ENCODE measurements at regions not wholly inside any gene's neighbourhood (a gene's known extent, or its start where the extent isn't known, plus 50 kb on each side); places are given as distances from the start of the nearest gene placed in this dataset.

GRCh38 chr15:68871507-68871906, 50.8 kb upstream of the ANP32A start:
- ChIA-PET POLR2A (no interaction called here), CTCF (interaction anchor here (0.8 to 2.0 kb wide), 3 partner anchors 43 to 317 kb away, joined by 4 to 5 read pairs (median 4); no protein-coding TSS in a partner anchor), RAD21 (ENCODE audit: unreplicated experiment) (no interaction called here), SMC1A (ENCODE audit: uncharacterized antibody, unreplicated experiment) (no interaction called here)
- Histone ChIP-seq H3K4me2 (ENCODE audit: control insufficient read depth, insufficient read depth) (no peak overlapping the region), H3K36me3 (ENCODE audit: control insufficient read depth in 2 of 2, insufficient read depth in 2 of 2, low read length in 1 of 2) (no peaks in the 10 kb centered on the region), H3K27ac (ENCODE audit: control insufficient read depth, insufficient read depth) (no peak overlapping the region), H3K9me3 (replicated peaks; ENCODE audit: control insufficient read depth, insufficient read depth, low read length) (no peaks in the 10 kb centered on the region), H3K27me3 (replicated peaks in 1 of 2; ENCODE audit: control insufficient read depth in 2 of 2, insufficient read depth in 2 of 2, low read length in 1 of 2) (no peaks in the 10 kb centered on the region), H3K9ac (ENCODE audit: control insufficient read depth, insufficient read depth, low read length) (no peak overlapping the region), H3K79me2 (ENCODE audit: control insufficient read depth, insufficient read depth, low read length) (no peaks in the 10 kb centered on the region), H4K20me1 (ENCODE audit: control insufficient read depth, insufficient read depth) (no peaks in the 10 kb centered on the region), H2AFZ (ENCODE audit: control insufficient read depth, low read depth, low read length) (no peak overlapping the region), H3K4me3 (no peak overlapping the region), H3K4me1 (ENCODE audit: control insufficient read depth, insufficient read depth, low read length) (no peaks in the 10 kb centered on the region)
- TF ChIP-seq MEF2A (IDR thresholded peaks at IDR 0.05; ENCODE audit: insufficient read depth, low read depth, low read length) (no peak), SP1 (IDR thresholded peaks at IDR 0.05; ENCODE audit: low read depth, low read length) (no peak), ESRRA (IDR thresholded peaks at IDR 0.05; ENCODE audit: low read length) (no peak), BHLHE40 (IDR thresholded peaks at IDR 0.05; ENCODE audit: borderline replicate concordance in 1 of 2, low read depth in 2 of 2, low read length in 1 of 2) (no peak), NBN (IDR thresholded peaks at IDR 0.05) (no peak), ZSCAN29 (IDR thresholded peaks at IDR 0.05) (no peak), ZNF622 (IDR thresholded peaks at IDR 0.05) (no peak), USF2 (IDR thresholded peaks at IDR 0.05; ENCODE audit: borderline replicate concordance, low read depth, low read length) (no peak), EED (IDR thresholded peaks at IDR 0.05; ENCODE audit: low read depth) (no peak), ZBTB40 (IDR thresholded peaks at IDR 0.05; ENCODE audit: borderline replicate concordance) (no peak), BCLAF1 (IDR thresholded peaks at IDR 0.05) (no peak), RELA (IDR thresholded peaks at IDR 0.05; ENCODE audit: borderline replicate concordance, partially characterized antibody) (no peak), ETV6 (conservative IDR thresholded peaks at IDR 0.05 in 1 of 2, IDR thresholded peaks at IDR 0.05 in 1 of 2; ENCODE audit: borderline replicate concordance in 1 of 2, low read depth in 1 of 2) (no peak), SPI1 (IDR thresholded peaks at IDR 0.05; ENCODE audit: borderline replicate concordance, insufficient read depth, low read depth, low read length) (no peak), BRCA1 (IDR thresholded peaks at IDR 0.05; ENCODE audit: low read depth, low read length) (no peak), RFX5 (IDR thresholded peaks at IDR 0.05; ENCODE audit: low read depth, low read length) (no peak), MXI1 (IDR thresholded peaks at IDR 0.05; ENCODE audit: low read depth, low read length) (no peak)
- intact Hi-C loops (cut with micrococcal nuclease; ENCODE audit: unreplicated experiment) (no loop called here), in situ Hi-C loops (cut with MboI) (no loop called here)
- BruUV-seq (replicated peaks) = no TSS peak
- ATAC-seq = no peak
- DNase-seq (ENCODE audit: low read depth, low spot score) = no peak
- FAIRE-seq = no peak
